GM21825 (cell line): ENCODE measurements at regions not wholly inside any gene's neighbourhood (a gene's known extent, or its start where the extent isn't known, plus 50 kb on each side); places are given as distances from the start of the nearest gene placed in this dataset.

Experiments used
- ATAC-seq: cut with Tn5 transposase; IDR thresholded peaks from one replicate; pipeline ENCODE4 v1.9.1; 2021; ENCODE audit warnings: mild to moderate bottlenecking, moderate library complexity; ENCODE audit not compliant: unreplicated experiment

- no peak for ATAC-seq
Observed at GRCh38 chr11:127133061-127133460, 132.5 kb upstream of the KIRREL3 start.

DNA sequence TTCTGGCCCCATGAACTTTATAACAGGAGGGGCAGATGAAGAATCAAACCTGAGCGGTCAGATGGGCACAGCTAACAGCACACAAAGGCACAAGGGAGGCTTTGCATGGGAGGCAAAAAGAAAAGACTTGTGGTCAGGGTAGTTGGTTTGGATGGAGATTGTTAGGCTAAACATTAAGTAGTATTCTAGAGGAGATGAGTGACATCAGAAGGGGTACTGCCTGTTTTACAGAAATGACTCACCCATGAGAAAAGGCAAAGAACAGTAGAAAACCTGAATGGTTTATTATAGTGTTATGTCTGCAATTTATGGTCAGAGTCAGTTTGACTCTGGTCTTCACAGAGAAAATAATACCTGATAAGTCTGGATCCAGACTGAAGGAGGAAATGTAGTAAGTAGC, 129.8 kb upstream of the KIRREL3 start:
- ATAC-seq = no peak

DNA sequence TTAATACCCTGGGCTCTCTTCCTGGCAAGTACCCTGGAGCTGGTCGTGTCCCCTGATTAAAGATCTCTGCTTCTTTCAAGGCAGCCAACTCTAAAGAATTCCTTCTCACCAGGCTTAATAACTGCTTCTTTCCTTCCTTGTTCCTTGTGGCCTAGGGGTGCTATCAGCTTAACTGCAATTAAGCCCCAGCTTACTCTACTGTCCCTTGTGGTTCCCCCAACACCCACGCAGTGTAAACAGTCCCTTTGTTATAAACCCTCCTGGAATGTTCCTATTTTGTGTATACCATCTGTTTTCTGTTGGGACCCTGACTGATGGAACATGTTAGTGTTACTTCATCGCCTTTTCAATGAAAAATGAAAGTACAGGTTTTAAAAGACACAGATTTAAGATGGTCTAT, 126.4 kb upstream of the KIRREL3 start:
- ATAC-seq = no peak

- ATAC-seq = no peak
Observed at GRCh38 chr11:127119356-127119755, 118.8 kb upstream of the KIRREL3 start.

DNA sequence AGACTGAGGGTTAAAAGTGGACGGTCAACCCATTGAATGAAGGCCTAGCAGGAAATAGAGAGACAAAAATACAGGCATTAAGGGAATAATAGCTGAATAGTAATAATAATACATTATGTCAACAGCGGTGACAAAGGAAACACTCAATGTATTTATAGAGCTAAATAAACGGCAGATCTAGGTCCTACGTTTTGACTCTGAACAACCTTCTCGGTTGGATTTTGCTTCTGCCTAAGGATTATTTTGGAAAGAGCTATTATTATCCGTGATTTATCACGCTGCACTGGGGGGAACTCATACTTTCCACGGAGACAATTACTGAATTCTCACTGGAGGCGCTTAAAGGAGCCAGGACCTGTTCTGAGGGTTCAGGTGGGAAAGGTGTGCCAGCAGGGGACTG, 118.2 kb upstream of the KIRREL3 start:
- no peak for ATAC-seq

- no peak for ATAC-seq
Observed at GRCh38 chr11:127117231-127117739, 116.7 kb upstream of the KIRREL3 start.

- ATAC-seq = no peak
Observed at GRCh38 chr11:127115844-127116243, 115.3 kb upstream of the KIRREL3 start.

DNA sequence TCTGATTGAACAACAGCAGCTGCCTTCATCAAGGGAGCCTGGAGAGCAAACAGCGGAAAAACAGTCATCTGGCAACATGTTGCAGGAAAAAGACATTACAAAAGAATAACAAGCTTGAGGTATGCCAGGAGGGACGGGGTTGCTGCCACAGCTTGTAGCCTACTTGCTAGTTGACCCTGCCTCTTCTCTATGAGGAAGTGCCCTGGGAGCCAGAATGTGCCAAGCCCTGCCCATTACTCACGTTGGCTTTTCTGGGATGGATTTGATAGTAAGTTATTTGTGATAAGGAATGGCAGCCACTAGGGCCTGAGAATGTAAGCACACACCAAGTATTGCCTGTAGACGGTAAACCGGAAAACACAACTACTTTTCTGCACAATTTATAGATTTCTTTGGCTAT, 113.5 kb upstream of the KIRREL3 start:
- ATAC-seq = no peak

DNA sequence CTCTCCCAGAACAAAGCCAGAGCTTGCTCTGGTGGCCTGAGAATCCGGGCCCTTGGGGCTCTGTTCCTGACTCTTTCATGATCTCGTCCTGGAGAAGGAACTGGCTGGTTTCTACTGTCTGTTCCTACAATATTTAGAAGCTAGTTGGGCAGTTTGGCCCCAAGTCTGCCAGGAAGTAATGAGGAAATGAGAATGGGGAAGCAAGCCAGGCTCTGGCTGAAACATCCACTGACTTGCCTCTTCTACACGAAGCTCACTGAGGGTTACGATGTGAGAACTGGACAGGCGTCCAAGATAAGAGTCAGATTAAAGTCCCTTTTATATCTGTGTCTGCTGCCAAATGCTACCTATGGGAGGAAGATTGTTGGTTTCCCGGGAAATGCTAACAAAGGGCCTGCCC, 110.0 kb upstream of the KIRREL3 start:
- ATAC-seq = no peak

DNA sequence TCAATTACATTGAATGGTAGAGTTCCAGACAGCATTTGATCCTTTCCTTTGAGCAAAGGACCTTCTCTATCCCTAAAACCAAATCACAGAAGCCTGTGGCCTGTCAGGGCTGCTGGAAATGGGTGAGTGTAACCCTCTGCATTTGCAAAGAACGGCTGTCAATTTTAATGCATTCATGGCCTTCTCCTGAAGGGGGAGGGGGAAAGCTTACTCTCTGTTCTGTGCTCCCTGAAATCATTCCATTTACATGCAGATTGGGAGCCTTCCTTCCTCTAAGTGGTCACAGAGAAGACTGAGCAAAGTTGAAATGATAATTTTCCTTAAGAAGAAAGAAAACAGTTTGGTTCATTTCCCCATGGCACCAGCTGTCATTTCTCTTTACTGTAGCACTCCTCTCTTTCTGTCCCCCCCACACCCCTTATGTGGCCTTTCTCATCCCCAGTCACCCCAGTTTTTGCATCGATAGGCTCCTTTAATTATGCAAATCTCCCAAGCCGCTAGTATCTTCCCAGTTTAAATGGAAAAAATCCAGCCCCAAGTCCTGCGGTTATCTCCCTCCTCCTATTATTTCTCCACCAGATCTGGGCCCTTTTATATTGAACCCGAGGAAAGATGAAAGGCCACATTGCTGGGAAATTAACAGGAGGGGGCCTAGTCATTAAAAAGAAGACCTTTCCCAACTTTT, 109.4 kb upstream of the KIRREL3 start:
- no peak for ATAC-seq

- no peak for ATAC-seq
Observed at GRCh38 chr11:127108838-127109237, 108.3 kb upstream of the KIRREL3 start.

GRCh38 chr11:127106938-127107337, 106.4 kb upstream of the KIRREL3 start:
- ATAC-seq = no peak

GRCh38 chr11:127105593-127106541, 105.3 kb upstream of the KIRREL3 start:
- ATAC-seq = no peak

DNA sequence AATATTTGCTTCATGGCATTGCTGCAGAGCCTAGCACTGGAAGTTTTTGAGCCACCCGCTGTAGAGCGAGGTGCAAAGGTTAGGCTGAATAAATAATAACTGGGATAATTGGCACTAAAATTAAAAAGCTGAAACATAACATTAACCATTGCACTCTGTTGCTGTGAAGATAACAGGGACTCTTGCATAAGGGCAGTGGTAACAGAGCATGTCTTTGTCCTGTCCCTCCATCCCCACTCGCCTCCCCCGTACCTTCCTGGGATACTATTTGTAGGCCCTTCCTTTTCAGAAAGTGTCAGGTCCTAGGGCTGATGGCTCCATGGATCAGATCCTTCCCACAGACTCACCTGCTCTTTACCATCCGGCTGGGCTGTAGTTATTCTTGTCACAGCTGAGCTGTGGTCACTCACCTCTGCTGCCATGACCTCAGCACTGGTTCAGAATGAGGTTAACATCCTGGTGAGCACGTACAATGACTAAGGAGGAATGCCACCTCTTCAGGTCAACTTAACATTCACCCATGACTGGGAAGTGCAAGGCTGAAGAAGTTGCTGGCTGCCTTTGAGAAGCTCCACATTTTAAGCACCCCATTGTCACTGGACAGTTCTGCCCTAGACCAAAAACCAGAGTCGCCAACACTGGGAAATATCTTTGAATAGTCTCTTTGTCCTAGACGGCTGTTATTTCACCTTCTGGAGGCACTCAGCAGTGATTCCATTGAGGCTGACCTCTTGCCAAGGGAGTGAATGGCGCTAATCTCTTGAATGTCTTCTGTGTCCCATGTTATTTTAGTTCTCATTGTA, 103.2 kb upstream of the KIRREL3 start:
- no peak for ATAC-seq

DNA sequence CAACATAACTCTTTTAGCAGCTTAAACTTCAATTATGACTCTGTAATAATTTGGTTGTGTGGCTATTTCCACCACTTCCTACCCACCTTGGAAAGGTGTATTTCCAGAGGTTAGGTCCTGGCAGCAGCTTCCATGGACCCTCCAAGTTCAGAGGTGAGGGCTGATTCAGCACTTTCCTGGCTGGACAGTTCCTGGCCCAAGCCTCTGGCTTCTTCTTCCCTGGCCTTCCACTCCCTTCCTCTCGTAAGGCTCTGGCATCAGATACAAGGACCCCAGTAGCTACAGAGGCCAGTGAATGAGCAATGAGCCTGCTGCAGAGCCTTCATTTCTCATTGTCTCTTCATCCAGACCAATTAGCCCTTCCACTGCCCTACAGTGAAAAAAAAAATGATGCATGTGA, 98.1 kb upstream of the KIRREL3 start:
- no peak for ATAC-seq

DNA sequence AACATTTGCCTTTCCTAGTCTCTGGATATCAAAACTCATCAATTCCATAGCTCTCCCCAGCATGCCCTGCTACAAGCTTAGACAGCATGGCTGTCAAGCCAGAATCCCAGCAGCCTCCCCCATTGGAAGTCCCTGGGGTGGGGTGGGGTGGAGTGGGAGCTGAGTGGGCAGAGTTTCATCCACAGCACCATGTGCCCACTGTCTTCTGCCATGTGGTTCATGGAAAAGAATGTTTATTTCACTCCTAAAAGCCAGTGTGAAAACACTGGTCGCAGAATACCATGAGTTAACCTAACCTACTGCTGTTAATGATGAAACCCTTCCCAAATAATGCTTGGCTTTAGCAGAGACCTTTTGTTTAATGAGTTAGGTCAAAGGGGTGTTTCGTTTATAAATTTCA, 80.2 kb upstream of the KIRREL3 start:
- ATAC-seq = no peak

- ATAC-seq = no peak
Observed at GRCh38 chr11:127075758-127076157, 75.2 kb upstream of the KIRREL3 start.

DNA sequence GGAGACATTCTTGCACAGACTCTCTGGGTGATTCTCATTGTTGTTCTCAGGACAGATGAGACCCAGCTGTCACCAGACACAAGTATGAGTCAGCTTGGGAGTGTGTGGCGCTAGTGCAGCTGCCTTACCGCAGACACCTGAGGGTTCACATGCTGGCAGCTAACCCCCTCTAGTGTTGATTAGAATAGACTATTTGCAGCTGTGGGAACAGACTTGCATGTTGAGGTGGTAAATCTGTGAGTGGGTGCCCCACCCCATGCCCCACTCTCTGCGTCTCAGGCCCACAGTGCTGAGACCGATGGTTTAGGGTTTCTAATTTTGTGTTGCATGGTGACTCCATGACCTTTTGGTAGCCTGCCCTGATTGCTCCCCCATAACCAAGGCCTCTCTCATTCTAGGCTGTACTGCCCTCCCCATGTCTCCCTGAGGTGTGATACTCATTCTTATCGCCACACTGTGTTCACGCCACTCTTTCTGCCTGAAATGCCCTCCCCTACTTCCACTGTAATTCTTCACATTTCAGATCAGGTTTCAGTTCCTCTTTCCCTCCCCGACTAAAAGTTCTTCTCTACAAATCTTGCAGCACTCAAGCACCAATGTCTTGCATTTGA, 73.7 kb upstream of the KIRREL3 start:
- peak; percentile 94 for ATAC-seq

- ATAC-seq = no peak
Observed at GRCh38 chr11:127073621-127074020, 73.1 kb upstream of the KIRREL3 start.

GRCh38 chr11:127071606-127072005, 71.0 kb upstream of the KIRREL3 start:
- ATAC-seq = no peak

DNA sequence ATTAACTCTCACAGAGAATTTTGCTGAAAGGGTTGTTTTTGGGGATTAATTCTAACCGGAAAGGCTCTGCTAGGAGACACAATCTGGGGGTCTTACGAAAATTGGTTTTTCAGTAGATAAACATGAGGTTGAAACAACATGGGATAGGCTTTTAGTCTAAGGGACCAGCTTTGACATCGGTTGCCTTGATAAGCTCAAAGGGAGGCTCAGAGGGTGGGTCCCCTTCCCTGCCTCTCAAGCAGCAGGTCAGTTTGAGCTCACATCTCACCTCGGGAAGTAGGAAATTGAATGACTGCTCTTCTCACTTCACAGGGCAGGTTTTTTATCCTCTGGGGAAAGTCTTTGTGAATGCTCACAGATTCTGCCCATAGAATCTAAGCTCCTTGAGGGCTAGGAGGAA, 70.2 kb upstream of the KIRREL3 start:
- ATAC-seq = no peak
